GM08714 (cell line): ENCODE measurements at regions not wholly inside any gene's neighbourhood (a gene's known extent, or its start where the extent isn't known, plus 50 kb on each side); places are given as distances from the start of the nearest gene placed in this dataset.

Experiments used
- H3K4me3 ChIP-seq: fragments of 200-500 bp; sonication (Bioruptor generic); 2 replicates; pipeline ENCODE4 v1.5.1; 2014; ENCODE audit warnings: mild to moderate bottlenecking, low read length, inconsistent platforms
- ZNF274 ChIP-seq: IDR thresholded peaks from 2 replicates; pipeline ENCODE4 v1.6.1; 2012; ENCODE audit warnings: mild to moderate bottlenecking, low read depth, low read length

DNA sequence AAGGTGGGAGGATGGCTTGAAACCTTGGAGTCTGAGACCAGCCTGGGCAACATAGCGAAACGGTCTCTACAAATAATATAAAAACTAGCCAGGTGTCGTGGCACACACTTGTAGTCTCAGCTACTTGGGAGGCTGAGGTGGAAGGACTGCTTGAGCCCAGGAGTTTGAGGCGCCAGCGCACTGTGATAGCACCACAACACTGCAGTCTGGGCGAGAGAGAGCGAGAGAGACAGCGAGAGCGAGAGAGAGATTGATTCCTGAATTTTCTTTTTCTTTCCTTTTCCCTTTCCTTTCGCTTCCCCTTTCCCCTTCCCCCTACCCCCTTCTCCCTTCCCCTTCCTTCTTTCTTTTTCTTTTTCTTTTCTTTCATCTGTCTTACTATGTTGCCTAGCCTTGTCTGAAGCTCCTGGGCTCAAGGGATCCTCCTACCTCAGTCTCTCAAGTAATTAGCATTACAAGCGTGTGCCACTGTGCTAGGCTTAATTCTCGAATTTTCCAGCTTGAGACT lies 162.4 kb upstream of the ZBED5 start:
- TF ChIP-seq ZNF274: no peak
- H3K4me3 ChIP-seq: no peak overlapping the region

GRCh38 chr11:11016943-11017342 lies 159.1 kb upstream of the ZBED5 start:
- H3K4me3 ChIP-seq: no peak overlapping the region
- TF ChIP-seq ZNF274: no peak

- TF ChIP-seq ZNF274: no peak
- no peak overlapping the region for H3K4me3 ChIP-seq
These were observed 158.2 kb upstream of the ZBED5 start for GRCh38 chr11:11016068-11016467.

DNA sequence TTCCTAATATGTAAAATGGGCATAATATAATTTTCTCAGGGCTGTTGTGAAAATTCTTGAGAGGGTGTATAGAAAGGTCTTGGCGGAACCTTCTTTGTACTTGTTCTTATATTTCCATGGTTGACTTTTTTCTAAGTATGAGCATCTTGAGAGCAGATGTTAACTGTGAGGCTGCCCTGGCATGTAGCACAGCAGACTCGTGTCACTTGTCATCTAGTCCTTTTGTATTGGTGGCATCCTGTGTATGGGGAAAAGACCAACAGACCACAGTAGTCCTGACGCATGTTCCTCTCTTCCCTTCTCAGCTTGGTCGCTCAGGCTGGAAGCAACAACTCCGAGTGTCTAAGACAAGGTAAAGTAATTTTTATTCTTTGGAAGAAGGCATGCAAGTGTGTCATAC lies 153.8 kb upstream of the ZBED5 start:
- TF ChIP-seq ZNF274: no peak
- no peak overlapping the region for H3K4me3 ChIP-seq

DNA sequence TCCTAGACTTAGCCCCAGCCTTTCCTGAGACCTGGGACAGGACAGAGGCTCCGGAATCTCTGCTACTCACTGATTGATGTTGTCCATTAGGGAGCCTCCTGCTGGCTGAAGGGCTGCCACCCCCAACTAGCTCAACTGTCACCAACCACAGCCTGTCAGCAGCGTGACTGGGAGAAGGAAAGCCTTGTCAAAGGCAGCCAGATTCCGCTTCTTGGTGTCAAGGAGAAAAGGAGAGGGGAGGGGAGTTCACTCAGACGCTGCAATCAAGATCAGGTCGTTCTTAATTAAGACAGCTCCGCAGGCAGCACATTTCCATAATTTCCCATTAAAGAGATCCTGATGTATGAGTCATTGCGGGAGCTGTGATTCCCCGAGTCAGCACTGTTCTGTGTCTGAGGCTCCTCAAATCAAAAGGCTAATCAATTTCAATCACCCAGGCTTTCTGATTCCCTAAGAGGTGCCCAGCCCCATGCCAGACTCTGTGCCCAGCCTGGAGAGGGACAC lies 152.8 kb upstream of the ZBED5 start:
- H3K4me3 ChIP-seq: no peak overlapping the region
- no peak for TF ChIP-seq ZNF274

DNA sequence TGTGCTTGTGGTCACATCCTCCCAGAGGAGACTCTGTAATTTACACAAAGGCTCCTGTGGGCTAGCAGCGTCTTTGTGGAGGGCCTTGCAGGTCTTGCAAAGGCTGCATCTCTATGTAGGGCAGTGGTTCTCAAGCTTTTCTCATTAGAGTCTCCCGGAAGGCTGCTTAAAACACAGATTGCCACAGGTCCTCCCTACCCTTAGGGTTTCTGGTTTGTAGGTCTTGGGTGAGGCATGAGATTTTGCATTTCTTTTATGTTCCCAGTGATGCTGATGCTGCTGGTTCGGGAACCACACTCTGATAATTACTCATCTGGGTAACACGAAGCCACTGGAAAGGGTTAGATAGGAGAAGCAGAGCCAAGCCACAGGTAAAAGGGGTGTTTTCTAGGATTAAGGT lies 151.3 kb upstream of the ZBED5 start:
- no peak for TF ChIP-seq ZNF274
- no peak overlapping the region for H3K4me3 ChIP-seq

DNA sequence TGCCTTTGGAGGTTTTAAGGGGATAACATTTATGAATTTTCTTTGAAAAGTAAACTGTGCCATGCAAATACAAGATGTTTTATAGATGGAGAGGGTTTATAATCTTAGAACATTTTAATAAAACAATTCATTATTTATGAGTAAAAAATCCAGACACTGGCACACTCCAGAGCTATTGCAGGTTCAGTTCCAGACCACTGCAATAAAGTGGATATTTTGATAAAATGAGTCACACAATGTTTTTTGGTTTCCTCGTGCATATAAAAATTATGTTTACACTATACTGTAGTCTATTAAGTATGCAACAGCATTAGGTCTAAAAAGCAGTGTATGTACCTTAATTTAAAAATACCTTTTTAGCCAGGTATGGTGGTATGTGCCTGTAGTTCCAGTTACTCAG lies 146.2 kb upstream of the ZBED5 start:
- no peak for TF ChIP-seq ZNF274

DNA sequence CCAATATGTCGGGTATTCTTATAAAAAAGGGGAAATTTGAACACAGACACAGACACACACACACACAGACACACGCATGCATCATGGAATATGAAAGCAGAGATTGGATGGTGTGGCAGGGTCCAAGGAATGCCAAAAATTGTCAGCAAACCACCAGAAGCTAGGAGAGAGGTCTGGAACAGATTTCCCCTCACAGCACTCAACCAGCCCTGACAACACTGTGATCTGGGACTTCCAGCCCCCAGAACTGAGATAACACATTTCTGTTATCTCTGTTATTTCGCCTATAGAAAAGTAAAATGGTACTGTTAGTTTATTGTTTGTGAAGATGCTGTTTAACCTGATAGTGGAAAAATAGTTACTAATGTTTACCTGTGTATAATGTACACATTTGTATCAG lies 145.4 kb upstream of the ZBED5 start:
- no peak for TF ChIP-seq ZNF274
- no peak overlapping the region for H3K4me3 ChIP-seq

More for the DNA sequence above, 146.2 kb upstream of the ZBED5 start:
- no peak overlapping the region for H3K4me3 ChIP-seq

GRCh38 chr11:11000579-11001283 lies 142.9 kb upstream of the ZBED5 start:
- no peak overlapping the region for H3K4me3 ChIP-seq
- TF ChIP-seq ZNF274: no peak

GRCh38 chr11:10998674-10999073 lies 140.8 kb upstream of the ZBED5 start:
- no peak overlapping the region for H3K4me3 ChIP-seq
- TF ChIP-seq ZNF274: no peak

DNA sequence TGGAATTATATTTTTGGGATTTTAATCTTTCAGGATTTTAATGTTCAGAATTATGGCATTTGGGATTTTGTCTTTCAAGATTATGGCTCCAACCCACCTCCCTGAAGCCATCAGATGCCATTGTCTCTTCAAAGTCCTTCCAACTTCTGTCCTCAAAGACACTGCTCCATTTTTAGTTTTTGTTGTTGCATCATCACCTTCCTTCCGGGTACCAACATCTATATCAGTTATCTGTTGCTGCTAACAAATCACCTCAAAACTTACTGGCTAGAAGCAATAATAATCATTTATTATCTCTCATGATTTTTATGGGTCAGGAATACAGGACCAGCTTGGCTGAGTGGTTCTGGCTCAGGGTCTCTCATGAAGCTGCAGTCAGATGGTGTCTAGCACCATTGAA lies 138.8 kb upstream of the ZBED5 start:
- TF ChIP-seq ZNF274: no peak
- no peak overlapping the region for H3K4me3 ChIP-seq

GRCh38 chr11:10993640-10994039 lies 135.8 kb upstream of the ZBED5 start:
- TF ChIP-seq ZNF274: no peak
- no peak overlapping the region for H3K4me3 ChIP-seq

- no peak overlapping the region for H3K4me3 ChIP-seq
- TF ChIP-seq ZNF274: no peak
These were observed 135.3 kb upstream of the ZBED5 start for GRCh38 chr11:10993186-10993585.

DNA sequence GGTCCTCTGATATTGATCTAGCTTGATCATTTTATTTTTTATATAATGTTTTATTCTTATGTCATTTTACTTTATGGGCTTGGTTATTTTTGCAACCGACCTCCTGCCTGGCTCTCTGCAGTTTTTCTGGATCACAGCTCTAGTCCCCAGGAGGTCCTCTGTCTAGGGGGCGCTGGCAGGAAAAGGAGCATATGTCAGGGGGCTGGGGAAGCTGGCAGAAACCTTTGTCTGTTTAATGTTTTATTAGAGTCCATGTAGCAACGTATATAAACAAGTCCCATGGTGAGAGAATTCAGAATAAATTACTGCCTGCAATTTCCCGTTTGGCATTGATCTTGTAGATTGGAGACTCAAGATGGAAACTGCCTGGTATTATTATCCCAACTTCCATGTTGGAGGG lies 133.5 kb upstream of the ZBED5 start:
- H3K4me3 ChIP-seq: no peak overlapping the region
- TF ChIP-seq ZNF274: no peak

DNA sequence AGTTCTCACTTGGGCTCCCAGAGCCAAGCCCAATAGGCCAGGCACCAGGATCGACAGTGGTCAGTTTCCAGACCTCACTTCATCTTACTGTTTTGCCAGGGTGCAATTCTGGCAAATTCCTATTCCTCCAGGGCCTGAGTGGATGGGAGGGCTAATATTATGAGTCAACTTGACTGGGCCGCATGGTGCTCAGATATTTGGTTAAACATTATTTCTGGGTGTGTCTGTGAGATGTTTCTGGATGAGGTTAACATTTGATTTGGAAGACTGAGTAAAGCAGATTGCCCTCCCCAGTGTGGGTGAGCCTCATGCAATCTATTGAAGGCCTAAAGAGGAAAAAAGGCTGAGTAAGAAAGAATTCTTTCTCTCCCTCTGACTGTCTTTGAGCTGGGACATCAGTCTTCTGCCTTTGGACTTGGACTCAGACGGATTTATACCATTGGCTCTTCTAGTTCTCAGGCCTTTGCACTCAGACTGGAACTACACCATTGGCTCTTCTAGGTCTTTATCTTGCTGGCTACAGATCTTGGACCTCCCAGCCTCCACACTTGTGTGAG lies 132.9 kb upstream of the ZBED5 start:
- H3K4me3 ChIP-seq: no peak overlapping the region
- TF ChIP-seq ZNF274: no peak

GRCh38 chr11:10990160-10990559 lies 132.3 kb upstream of the ZBED5 start:
- TF ChIP-seq ZNF274: no peak
- H3K4me3 ChIP-seq: no peak overlapping the region

DNA sequence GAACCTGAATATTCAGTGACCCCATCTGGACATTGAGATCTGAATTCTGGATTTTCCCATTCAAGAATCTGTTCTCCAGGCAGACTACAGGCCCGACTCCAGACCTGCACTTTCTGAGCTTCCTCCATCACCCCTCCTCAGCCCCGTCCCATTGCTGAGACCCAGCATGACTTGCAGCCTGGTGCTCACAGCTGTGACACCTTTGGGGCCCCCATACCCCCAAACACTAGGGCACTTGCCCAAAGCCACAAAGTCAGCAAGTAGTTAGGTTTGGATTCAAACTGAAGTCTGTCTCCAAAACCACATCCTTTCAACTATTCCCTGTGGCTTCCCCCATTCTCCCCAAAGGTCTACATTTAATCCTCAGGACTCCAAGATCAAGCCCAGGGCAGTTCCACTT lies 128.2 kb upstream of the ZBED5 start:
- no peak overlapping the region for H3K4me3 ChIP-seq
- TF ChIP-seq ZNF274: no peak
